ENCODE measurements at regions not wholly inside any gene's neighbourhood (a gene's known extent, or its start where the extent isn't known, plus 50 kb on each side); places are given as distances from the start of the nearest gene placed in this dataset.

GRCh38 chr11:122523846-122524805 lies 131.4 kb upstream of the UBASH3B start:
- no peak for DNase-seq

DNA sequence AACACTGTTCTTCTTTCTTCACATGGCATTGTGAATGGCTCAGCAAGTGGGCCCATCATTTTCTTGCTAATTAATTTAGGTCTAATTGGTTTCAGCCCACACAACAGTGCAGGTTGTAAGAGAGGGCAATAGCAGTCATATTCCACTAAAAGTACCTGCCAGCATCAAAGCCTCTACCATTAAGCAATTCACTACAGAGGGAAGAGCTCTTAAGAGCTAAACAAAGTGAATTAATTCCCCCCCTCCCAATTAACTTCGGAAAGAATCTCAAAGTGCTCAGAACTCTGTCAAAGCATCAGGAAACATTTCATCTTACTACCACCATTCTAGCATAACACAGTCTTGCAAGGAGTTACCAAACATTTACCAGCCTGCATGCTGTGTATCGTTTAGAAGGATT lies 133.9 kb upstream of the UBASH3B start:
- DNase-seq: no peak

DNA sequence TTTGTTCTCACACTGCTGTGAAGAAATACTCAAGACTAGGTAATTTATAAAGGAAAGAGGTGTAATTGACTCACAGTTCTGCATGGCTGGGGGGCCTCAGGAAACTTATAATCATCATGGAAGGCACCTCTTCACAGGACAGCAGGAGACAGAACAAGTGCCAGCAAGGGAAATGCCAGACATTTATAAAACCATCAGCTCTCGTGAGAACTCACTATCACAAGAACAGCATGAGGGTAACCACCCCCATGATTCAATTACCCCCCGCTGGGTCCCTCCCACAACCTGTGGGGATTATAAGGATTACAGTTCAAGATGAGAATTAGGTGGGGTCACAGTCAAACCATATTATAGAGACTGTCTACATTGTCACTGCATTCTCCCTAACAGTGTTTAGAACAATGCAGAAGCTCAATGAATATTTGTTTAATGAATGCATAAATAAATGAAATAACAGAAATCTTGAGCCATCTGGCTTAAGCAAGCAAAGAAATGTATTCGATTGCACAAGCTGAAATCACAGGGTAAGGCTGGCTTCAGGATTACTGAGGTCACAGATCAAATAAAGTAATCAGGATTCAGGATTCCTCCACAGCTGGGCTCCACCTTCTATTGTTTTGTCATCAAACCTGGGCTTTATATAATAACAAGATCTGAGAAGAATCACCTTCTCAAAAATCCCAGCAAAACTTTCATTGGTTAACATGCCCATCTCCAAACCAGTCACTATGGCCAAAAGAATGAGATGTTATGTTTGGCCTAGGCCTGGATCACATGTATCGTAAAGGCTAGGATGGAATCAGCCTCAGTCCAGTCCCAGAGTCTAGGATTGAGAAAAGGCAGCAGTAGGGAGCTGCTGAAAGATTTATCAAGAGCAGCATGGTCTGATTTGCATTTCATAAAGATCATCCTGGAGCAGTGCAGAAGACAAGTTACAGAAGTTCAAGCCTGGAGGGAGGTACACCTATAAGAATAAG lies 137.8 kb upstream of the UBASH3B start:
- no peak for DNase-seq

- no peak for DNase-seq
Measured at GRCh38 chr11:122516686-122517085, 138.8 kb upstream of the UBASH3B start.

DNA sequence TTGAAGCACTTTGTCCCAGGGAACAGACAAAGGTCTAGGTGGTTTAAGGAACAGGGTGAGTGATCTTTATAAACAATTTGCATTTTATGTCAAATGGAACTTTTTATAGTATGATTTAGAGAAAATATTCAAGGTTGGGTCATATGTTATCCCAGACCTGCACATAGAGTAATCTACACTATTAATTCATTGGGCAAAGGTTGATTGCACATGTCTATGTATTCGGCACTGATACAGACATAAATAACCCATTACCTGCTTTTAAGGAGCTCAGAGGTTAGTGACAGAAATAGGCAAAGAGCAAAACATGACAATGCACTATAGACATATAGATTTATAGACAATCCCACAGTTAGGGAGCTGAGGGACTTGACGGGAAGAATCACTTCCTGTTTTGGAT lies 141.5 kb upstream of the UBASH3B start:
- no peak for DNase-seq

DNA sequence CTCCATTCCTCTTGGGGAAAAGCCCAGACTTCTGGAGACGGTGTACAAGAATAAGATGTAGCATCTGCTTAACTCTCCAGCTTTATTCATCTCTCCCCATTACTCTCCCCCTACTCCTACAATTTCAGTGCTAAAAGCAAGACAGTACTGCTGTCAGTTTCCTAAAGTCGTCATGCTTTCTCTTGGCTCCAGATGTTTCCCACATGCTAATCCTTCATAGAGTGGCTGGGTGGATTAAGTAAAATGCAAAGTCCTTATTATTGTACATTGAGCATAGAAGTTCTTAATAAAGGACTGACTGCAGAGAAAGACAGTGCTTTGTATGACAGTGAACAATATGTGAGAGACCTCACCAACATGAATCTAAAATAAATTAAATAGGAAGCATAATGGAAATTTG lies 142.2 kb upstream of the UBASH3B start:
- no peak for DNase-seq

DNA sequence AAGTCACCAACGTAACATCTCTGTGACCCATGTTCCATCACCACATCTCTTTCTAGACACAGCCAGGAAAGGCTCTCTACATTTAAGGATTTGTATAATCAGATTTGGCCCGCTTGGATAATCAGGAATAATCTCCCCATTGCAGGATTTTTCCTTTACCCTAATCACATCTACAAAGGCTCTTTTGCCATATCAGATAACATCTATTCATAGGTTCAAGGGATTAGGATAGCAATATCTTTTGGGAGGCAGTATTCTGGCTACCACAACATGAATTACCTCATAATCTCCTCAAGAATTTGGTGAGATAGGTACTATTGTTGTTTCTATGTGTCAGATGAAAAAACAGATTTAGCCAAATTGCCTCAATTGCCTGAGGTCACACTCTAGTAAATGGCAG lies 142.8 kb upstream of the UBASH3B start:
- DNase-seq: no peak

- no peak for DNase-seq
Measured at GRCh38 chr11:122509899-122510298, 145.6 kb upstream of the UBASH3B start.

- no peak for DNase-seq
Measured at GRCh38 chr11:122509091-122509490, 146.4 kb upstream of the UBASH3B start.

DNA sequence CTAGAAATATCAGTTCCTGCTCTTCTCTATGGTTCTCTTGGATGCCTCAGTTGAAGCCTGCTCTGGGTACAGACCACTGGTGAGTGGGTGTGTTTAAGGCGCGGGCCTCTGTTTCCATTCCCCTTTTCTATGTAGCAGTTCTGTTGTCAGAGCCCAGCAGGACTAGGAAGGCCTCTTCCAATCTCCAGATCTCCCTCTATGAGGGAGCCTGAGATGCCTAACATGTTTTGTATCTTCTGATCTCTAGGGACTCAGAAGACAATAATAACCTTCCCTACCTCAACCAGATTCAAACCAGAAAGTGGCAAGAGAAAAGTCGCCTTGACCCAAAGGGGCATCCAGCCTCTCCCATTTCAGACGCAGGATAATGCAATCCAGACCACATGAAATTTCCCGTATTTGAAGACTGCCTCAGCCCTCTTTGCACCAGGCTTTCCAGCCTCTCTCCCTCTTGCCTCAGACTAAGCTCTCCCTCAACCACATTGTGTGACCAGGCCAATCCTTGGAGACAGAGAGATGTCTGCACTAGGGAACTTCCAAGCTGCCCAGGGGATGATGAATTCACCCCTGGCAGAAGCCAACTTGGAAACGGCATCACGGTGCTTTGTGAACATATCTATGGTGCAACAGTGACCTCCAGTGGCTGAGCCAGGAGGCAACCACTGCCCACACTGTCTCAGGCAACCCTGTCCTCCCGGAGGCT lies 150.1 kb upstream of the UBASH3B start:
- peak; percentile 67 for DNase-seq

- DNase-seq: no peak
Measured at GRCh38 chr11:122494221-122494620, 161.3 kb upstream of the UBASH3B start.

DNA sequence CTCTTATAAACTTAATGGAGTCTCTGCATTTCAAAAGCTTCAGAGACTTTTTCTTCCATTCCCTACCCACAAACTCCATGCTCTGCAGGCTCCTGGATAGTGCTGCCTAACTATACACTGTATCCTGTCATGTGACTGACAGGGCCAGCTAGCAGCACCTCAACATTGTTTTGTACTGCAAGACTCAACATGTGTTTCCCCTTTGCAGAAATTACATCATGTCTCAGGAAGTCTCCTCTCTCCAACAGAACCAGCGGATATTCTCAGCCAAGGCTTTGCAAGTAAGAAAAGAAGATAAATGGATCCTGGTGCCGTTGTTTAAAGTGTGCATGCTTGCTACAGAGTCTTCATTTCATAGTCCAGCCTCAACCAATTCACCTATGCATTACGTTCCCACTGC lies 164.0 kb upstream of the UBASH3B start:
- DNase-seq: no peak

- DNase-seq: no peak
Measured at GRCh38 chr11:122488892-122489706, 166.4 kb upstream of the UBASH3B start.

DNA sequence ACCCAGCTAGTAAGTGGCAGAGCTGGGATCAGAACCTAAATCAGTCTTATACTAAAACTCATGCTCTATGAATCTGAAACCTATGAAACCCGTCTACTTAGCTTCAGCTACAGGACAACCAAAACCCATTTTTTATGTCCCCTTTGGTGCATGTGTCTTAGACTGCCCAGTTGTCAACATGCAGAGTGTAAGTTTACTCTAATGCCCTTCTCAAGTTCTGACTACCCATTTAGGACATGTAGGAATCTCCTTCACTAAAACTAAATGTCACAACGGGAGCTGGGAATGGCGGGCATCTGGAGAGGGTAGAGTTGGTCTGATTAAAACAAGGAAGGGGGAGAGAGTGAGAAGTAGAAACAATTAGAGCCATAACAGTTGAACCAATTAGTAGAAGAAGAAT lies 167.9 kb upstream of the UBASH3B start:
- DNase-seq: no peak

GRCh38 chr11:122486793-122487495 lies 168.6 kb upstream of the UBASH3B start:
- DNase-seq: no peak

DNA sequence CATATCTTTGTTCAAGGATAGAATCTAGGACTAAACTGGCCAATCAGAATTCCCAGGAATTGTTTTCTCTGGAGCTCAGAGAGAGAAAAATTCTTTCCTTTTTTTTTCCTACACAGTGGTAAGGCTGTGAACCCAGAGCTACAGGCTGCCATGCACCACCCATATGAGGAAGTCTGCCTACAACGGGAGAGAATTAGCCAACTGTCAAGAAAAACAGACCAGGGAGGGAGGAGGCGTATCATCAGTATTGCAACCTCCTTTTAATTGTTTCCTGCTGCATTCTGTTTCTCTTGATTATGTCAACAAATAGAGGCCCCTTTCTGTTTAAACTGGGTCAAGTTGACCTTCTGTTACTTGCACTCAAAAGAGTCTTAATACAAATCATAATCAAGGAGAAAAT lies 176.5 kb upstream of the UBASH3B start:
- no peak for DNase-seq

DNA sequence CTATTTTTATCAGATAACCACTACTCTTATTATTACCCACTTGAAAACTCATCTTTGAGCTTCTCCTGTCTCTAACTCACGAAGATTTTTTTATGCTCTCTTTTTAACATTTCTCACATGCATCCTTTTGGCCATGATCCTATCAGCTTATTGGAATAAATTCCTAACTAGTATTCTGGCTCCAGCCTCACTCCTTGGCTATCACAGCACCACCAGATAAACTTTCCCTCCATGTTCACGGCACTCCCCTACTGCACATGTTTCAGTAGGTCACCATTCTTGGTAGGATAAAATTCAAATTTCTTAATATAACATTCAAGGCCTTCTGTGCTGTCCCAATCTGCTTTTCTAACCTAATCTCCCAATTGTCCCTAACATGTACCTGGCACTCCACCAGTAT lies 186.6 kb upstream of the UBASH3B start:
- no peak for DNase-seq

DNA sequence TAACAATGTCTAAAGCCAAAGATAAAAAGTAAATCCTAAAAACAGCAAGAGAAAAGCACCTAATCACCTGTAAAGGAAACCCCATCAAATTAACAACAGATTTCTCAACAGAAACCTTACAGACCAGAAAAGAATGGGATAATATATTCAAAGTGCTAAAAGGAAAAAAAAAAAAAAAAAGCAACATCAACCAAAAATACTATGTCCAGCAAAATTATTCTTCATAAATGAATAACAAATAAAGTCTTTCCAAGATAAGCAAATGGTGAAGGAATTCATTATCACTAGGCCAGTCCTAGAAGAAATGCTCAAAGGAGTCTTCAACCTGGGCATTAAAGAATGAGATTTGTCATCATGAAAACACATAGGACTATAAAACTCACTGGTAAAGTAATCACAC lies 192.0 kb upstream of the UBASH3B start:
- DNase-seq: no peak

DNA sequence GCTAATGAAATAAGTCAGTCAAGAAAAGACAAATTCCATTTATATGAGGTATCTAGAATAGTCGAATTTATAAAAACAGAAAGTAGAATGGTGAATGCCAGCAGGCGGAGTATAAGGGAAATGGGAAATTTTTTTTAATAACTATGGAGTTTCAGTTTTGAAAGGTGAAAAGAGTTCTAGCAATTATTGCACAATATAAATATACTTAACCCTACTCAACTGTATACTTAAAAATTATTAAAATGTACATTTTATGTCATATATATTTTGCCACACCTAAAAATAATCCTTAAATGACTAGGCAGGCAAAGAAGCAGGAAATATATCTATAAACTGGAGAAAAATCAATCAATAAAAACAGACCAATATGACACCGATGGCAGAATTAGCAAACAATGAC lies 196.5 kb upstream of the UBASH3B start:
- no peak for DNase-seq

DNA sequence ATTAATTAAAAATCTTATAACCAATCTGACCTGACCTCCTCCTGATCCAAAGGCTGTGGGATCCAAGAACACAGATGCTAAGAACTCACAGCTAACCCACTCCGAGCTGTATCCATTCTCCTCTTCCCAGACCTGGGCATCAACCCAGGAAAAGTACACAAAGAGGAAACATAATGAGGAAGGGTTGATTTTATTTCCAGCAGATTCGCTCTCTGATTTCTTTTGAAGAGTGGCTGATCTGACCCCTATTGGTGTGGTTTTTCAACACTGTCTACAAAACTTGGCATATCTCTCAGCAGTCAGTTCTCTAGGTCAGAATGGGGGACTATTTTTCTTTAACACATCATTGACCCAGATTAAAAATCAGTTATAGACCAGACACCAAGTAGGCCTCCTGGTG lies 201.9 kb upstream of the UBASH3B start:
- DNase-seq: no peak

GRCh38 chr11:122451911-122452310 lies 203.6 kb upstream of the UBASH3B start:
- no peak for DNase-seq

DNA sequence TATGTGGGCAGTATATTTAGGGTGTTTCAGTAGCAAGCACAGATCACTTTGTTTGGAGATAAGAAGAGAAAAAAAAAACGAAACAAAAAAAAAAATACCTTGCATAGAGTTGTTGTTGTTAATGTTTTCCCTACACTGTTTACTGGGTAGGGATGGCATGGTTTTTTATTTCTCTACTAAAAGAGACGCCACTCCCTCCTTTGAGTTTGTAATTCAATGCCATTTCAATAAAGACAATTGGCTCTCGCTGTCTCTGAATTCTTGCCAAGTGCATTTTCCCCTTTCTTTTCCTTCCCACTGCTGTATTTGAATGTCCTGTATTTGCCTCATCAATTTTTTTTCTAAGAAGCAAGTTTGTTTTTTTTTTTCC lies 213.9 kb upstream of the UBASH3B start:
- DNase-seq: no peak
